MG63 (cell line): ENCODE measurements at regions not wholly inside any gene's neighbourhood (a gene's known extent, or its start where the extent isn't known, plus 50 kb on each side); places are given as distances from the start of the nearest gene placed in this dataset.
"Not testable (repeated sequence)": the region's sequence is repeated elsewhere in the genome, so short reads cannot be mapped to it uniquely, and the experiment has no call there.

Source experiments
- DNase-seq: peaks from one replicate; pipeline ENCODE4 v3.0.0-alpha.2; 2020
- H3K27me3 ChIP-seq: fragments of 250-450 bp; sonication (Bioruptor Pico); 2 replicates; pipeline ENCODE4 v1.5.1; 2020; ENCODE audit warnings: mild to moderate bottlenecking, moderate library complexity
- H3K36me3 ChIP-seq: fragments of 250-450 bp; sonication (Bioruptor Pico); 2 replicates; pipeline ENCODE4 v1.5.1; 2020; ENCODE audit warnings: mild to moderate bottlenecking, moderate library complexity
- H3K4me3 ChIP-seq: fragments of 250-450 bp; sonication (Bioruptor Pico); 2 replicates; pipeline ENCODE4 v1.5.1; 2020; ENCODE audit warnings: mild to moderate bottlenecking, moderate library complexity
- H3K9me3 ChIP-seq: fragments of 250-450 bp; sonication (Bioruptor Pico); 2 replicates; pipeline ENCODE4 v1.5.1; 2020; ENCODE audit warnings: mild to moderate bottlenecking, moderate library complexity

- Histone ChIP-seq H3K4me3 (no peak overlapping the region), H3K9me3 (no peaks in the 10 kb centered on the region), H3K27me3 (no peaks in the 10 kb centered on the region), H3K36me3 (no peaks in the 10 kb centered on the region)
- no peak for DNase-seq
Measured at GRCh38 chr7:92910976-92911375, 74.6 kb upstream of the CDK6 start.

GRCh38 chr7:92909686-92910475 lies 73.5 kb upstream of the CDK6 start:
- no peaks in the 10 kb centered on the region for H3K36me3 ChIP-seq
- no peaks in the 10 kb centered on the region for H3K9me3 ChIP-seq
- DNase-seq = no peak
- H3K27me3 ChIP-seq = no peaks in the 10 kb centered on the region
- no peak overlapping the region for H3K4me3 ChIP-seq

GRCh38 chr7:92904244-92905131 lies 68.1 kb upstream of the CDK6 start:
- Histone ChIP-seq H3K9me3 (no peaks in the 10 kb centered on the region), H3K36me3 (no peaks in the 10 kb centered on the region), H3K4me3 (no peak overlapping the region), H3K27me3 (no peaks in the 10 kb centered on the region)
- DNase-seq = peak; percentile 88

- Histone ChIP-seq H3K9me3 (no peaks in the 10 kb centered on the region), H3K4me3 (no peak overlapping the region), H3K27me3 (no peaks in the 10 kb centered on the region), H3K36me3 (no peaks in the 10 kb centered on the region)
- no peak for DNase-seq
Measured at GRCh38 chr7:92898798-92899197, 62.4 kb upstream of the CDK6 start.

- not testable (repeated sequence) for H3K36me3 ChIP-seq, H3K4me3 ChIP-seq, H3K27me3 ChIP-seq, DNase-seq, H3K9me3 ChIP-seq
Measured at GRCh38 chr7:92894857-92895256, 58.5 kb upstream of the CDK6 start.

GRCh38 chr7:92889081-92889480 lies 52.7 kb upstream of the CDK6 start:
- Histone ChIP-seq H3K4me3 (no peak overlapping the region), H3K27me3 (no peaks in the 10 kb centered on the region), H3K9me3 (no peaks in the 10 kb centered on the region), H3K36me3 (no peaks in the 10 kb centered on the region)
- no peak for DNase-seq
